WERI-Rb-1 (cell line): ENCODE measurements at regions not wholly inside any gene's neighbourhood (a gene's known extent, or its start where the extent isn't known, plus 50 kb on each side); places are given as distances from the start of the nearest gene placed in this dataset.

ENCODE experiments used
- DNase-seq: peaks from one replicate; pipeline ENCODE4 v3.0.0-alpha.2; 2020
- H3K27ac ChIP-seq: fragments of 250-450 bp; sonication (Bioruptor Pico); 2 replicates; pipeline ENCODE4 v1.5.1; 2020; ENCODE audit warnings: mild to moderate bottlenecking, moderate library complexity
- H3K27me3 ChIP-seq: fragments of 250-450 bp; sonication (Bioruptor Pico); 2 replicates; pipeline ENCODE4 v1.5.1; 2021; ENCODE audit warnings: mild to moderate bottlenecking, low read depth, moderate library complexity; ENCODE audit not compliant: insufficient read depth, severe bottlenecking
- H3K36me3 ChIP-seq: fragments of 250-450 bp; sonication (Bioruptor Pico); 2 replicates; pipeline ENCODE4 v1.5.1; 2020; ENCODE audit warnings: mild to moderate bottlenecking, moderate library complexity
- H3K4me3 ChIP-seq: 2 replicates; pipeline ENCODE4 v1.5.1; 2011; ENCODE audit warnings: low read depth, mild to moderate bottlenecking, control low read depth, low read length
- H3K9me3 ChIP-seq: fragments of 250-450 bp; sonication (Bioruptor Pico); 2 replicates; pipeline ENCODE4 v1.5.1; 2021; ENCODE audit warnings: mild to moderate bottlenecking, moderate library complexity; ENCODE audit not compliant: severe bottlenecking
- TF ChIP-seq, protein P1 (sequence below): IDR thresholded peaks from 2 replicates; pipeline ENCODE4 v1.5.1; 2011; ENCODE audit warnings: low read depth, mild to moderate bottlenecking, control low read depth, inconsistent platforms, low read length

DNA sequence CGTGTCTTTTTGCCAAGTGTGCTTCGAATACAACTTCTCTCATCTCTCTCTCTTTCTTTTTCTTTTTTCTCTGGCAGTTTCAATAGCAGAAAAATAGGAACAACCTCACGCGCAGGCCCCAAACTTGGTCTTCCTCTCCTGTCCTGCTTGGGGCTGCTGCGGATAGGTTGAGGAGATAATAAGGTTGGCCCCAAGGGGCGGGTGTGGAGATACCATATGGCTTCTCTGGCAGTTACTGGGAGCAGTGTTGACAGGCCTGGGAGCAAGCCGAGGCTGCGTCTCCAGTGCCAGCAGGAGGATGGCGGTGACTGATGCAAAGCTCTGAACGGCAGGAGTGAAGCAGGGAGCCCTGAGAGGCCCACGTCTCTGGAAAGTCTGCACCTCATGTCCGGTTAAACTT is 89.5 kb upstream of the MANSC4 start:
- no peaks in the 10 kb centered on the region for H3K9me3 ChIP-seq
- H3K27me3 ChIP-seq = no peaks in the 10 kb centered on the region
- H3K27ac ChIP-seq = no peak overlapping the region
- H3K36me3 ChIP-seq = no peaks in the 10 kb centered on the region
- H3K4me3 ChIP-seq = no peak overlapping the region
- peak; percentile 14 for DNase-seq
- TF ChIP-seq, protein P1, sequence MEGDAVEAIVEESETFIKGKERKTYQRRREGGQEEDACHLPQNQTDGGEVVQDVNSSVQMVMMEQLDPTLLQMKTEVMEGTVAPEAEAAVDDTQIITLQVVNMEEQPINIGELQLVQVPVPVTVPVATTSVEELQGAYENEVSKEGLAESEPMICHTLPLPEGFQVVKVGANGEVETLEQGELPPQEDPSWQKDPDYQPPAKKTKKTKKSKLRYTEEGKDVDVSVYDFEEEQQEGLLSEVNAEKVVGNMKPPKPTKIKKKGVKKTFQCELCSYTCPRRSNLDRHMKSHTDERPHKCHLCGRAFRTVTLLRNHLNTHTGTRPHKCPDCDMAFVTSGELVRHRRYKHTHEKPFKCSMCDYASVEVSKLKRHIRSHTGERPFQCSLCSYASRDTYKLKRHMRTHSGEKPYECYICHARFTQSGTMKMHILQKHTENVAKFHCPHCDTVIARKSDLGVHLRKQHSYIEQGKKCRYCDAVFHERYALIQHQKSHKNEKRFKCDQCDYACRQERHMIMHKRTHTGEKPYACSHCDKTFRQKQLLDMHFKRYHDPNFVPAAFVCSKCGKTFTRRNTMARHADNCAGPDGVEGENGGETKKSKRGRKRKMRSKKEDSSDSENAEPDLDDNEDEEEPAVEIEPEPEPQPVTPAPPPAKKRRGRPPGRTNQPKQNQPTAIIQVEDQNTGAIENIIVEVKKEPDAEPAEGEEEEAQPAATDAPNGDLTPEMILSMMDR = no peak

DNA sequence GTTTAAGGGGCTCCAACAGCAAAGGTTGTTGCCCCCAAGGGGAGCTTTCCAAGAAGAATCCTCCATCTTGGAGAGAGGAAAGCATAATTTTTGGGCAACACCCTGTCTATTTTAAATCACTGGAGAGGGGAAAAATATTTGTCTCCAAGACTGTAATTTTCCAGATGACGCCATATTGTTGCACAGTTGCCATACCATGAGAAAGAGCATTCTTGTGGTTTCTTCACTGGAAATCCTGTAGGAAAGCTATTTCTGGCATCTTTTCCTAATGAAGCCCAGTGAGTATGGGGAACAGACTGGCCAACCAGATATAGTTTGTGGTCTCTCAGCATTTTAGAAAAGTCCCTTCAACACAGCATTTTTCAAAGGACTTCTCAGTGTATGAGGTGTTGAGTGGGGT is 88.1 kb upstream of the MANSC4 start:
- Histone ChIP-seq H3K4me3 (no peak overlapping the region), H3K27ac (no peak overlapping the region), H3K36me3 (no peaks in the 10 kb centered on the region), H3K27me3 (no peaks in the 10 kb centered on the region), H3K9me3 (no peaks in the 10 kb centered on the region)
- TF ChIP-seq, protein P1 = no peak
- DNase-seq = no peak

DNA sequence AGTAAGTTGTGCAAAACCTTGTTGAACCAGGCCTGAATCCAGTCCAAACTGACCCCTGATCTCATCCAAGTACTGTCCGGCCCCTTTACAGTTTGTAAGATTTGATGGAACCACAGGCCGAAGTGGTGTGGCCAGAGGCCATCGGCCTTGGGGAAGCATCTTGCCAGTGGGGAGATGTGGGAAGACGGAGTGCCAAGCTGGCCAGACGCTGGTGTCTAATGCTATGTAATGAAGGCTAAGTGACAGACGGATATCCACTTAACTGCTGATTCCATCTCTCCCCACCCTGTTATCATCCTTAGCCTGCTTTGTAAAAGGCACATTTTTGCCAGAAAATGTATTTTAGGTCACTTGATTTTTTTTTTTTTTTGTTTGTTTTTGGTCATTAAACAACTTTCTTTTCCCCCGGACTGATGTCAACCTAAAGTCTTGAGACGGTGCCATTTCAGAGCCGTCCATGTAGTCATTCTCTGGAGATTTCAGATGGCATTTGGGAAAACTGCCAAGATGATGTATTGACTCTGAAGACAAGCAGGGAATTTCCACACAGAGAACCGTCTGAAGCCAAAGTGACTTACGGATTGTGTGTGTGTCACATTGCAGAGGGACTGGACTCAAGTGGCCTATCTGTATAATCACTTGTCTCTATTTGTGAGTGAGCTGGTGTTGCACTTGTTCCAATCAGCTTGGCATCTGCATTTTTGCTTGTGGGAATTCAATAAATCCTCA is 86.5 kb upstream of the MANSC4 start:
- no peak overlapping the region for H3K4me3 ChIP-seq
- H3K27me3 ChIP-seq = no peaks in the 10 kb centered on the region
- H3K27ac ChIP-seq = no peak overlapping the region
- H3K36me3 ChIP-seq = no peaks in the 10 kb centered on the region
- no peaks in the 10 kb centered on the region for H3K9me3 ChIP-seq
- TF ChIP-seq, protein P1 = no peak
- no peak for DNase-seq

DNA sequence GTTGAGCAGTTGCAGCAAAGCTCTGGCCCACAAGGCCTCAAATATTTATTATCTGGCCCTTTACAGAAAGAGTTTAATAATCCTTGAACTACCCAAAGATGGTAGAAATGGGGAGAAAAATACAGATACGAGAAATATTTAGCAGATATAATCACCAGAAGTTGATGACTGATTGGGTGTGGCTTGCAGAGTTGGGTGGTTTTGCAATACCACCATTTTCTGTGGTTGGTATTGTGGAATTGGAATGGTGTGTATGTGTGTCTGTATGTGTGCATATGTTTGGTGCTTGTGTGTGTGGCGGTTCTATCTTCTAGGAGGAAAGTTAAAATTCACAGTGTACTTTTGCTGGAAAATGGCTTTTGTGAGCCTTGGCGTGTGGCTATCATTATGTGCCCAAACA is 85.4 kb upstream of the MANSC4 start:
- Histone ChIP-seq H3K27ac (no peak overlapping the region), H3K36me3 (no peaks in the 10 kb centered on the region), H3K9me3 (no peaks in the 10 kb centered on the region), H3K27me3 (no peaks in the 10 kb centered on the region), H3K4me3 (no peak overlapping the region)
- TF ChIP-seq, protein P1 = no peak
- no peak for DNase-seq

DNA sequence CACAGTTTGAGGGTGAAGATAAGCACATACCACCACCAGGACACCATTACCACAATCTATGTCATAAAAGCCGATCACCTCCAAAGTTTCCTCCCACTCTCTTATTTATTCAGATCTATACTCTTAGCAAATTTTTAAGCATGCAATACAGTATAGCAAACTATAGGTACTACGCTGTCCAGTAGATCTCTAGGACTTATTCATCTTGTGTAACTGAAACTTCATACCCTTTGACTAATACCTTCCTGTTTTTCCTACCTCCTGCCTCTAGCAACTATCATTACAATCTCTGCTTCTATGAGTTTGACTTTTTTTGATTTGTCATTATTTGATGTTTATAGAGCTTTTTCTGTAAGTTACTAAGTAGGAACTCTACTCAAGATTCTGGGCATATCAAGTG is 84.5 kb upstream of the MANSC4 start:
- Histone ChIP-seq H3K9me3 (no peaks in the 10 kb centered on the region), H3K27me3 (no peaks in the 10 kb centered on the region), H3K4me3 (no peak overlapping the region), H3K36me3 (no peaks in the 10 kb centered on the region), H3K27ac (no peak overlapping the region)
- TF ChIP-seq, protein P1 = no peak
- no peak for DNase-seq

DNA sequence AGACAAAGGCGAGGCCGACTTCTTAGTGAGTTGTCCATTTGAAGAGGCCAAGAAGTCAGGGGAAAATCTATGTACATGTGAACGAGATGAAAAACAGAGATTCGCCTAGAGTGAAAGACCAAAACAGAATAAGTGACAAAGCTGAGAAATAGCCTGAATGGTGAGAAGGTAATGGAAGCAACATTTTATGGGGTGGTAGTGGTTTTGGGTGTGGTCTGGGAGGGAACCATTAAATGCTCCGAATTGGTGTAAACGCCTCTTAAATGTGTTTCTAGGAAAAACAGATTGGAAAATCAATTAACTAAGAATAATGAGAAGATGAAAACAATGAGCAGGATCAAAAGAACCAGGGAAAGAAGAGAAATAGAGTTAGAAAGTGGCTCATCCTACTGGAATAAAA is 83.8 kb upstream of the MANSC4 start:
- Histone ChIP-seq H3K4me3 (no peak overlapping the region), H3K36me3 (no peaks in the 10 kb centered on the region), H3K27me3 (no peaks in the 10 kb centered on the region), H3K9me3 (no peaks in the 10 kb centered on the region), H3K27ac (no peak overlapping the region)
- no peak for DNase-seq
- TF ChIP-seq, protein P1 = no peak
